ENCODE measurements at regions not wholly inside any gene's neighbourhood (a gene's known extent, or its start where the extent isn't known, plus 50 kb on each side); places are given as distances from the start of the nearest gene placed in this dataset.

- TF ChIP-seq CTCF (IDR thresholded peaks at IDR 0.05) (no peak), POLR2AphosphoS5 (IDR thresholded peaks at IDR 0.05; ENCODE audit: insufficient read depth in 1 of 2, low read depth in 1 of 2) (no peak), POLR2A (IDR thresholded peaks at IDR 0.05) (no peak)
These were observed 619.7 kb downstream of the EPM2A start for GRCh38 chr6:145115638-145116037.

All from vagina (tissue), 2 donors.